ENCODE measurements at regions not wholly inside any gene's neighbourhood (a gene's known extent, or its start where the extent isn't known, plus 50 kb on each side); places are given as distances from the start of the nearest gene placed in this dataset.

DNA sequence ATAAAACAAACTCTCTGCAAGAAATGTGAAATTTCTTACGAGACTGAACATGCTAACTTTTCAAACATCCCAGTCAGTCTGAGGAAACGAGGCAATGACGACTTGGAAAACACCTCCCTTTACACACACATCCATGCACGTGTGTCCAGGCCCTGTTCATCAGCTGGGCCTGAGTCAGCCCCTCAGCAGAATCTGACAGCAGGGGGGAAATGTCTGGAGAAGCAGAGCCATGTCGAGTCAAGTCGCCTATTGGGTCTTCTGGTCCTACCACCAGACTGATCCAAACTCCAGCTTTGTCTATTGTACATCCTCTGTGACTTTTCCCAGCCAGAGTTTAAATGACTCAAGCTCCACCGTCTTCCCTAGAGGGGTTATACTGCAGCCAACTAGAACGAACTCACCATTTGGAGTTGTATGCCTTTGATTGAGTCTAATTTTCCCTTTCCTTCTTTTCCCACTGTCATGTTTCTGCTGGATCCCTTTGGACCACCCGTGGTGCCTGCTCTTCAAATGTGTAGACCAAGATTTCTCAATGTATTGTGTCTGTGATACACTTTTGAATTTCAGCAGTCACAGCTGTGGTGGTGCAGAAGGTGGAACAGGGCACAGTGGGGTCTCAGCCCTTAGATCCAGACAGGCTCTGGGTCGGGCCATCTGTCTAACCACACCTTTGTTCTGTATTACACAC is 254.0 kb downstream of the CDC5L start:
- no peak for TF ChIP-seq POLR2AphosphoS5 (IDR thresholded peaks at IDR 0.05)
- no peak for TF ChIP-seq EZH2 (IDR thresholded peaks at IDR 0.05; ENCODE audit: borderline replicate concordance, insufficient read depth, low read length, poor library complexity, severe bottlenecking)
- no peak for TF ChIP-seq CTCF (IDR thresholded peaks at IDR 0.05; ENCODE audit: poor library complexity, severe bottlenecking)
- no peak for TF ChIP-seq EP300 (conservative IDR thresholded peaks at IDR 0.05; ENCODE audit: poor library complexity, severe bottlenecking)

Data from neural cell (in vitro differentiated cells).